H1 (cell line): ENCODE measurements at regions not wholly inside any gene's neighbourhood (a gene's known extent, or its start where the extent isn't known, plus 50 kb on each side); places are given as distances from the start of the nearest gene placed in this dataset.

Experiments used
- EZH2 ChIP-seq: fragments of 200-600 bp; sonication (generic); IDR thresholded peaks from 2 replicates; pipeline ENCODE4 v1.7.1; 2012; ENCODE audit warnings: low read depth, mild to moderate bottlenecking, moderate library complexity, low read length, inconsistent platforms; ENCODE audit not compliant: severe bottlenecking
- POLR2A ChIP-seq, 2 experiments: IDR thresholded peaks; 1 replicate in 1 of 2; 2 replicates in 1 of 2; pipeline ENCODE4 v1.6.1; 2011; ENCODE audit warnings: low read depth in 2 of 2, low read length in 2 of 2, mild to moderate bottlenecking in 2 of 2; ENCODE audit errors: control extremely low read depth in 1 of 2
- RAD21 ChIP-seq, 2 experiments: IDR thresholded peaks in 1 of 2; conservative IDR thresholded peaks in 1 of 2; 2 replicates each; pipeline ENCODE4 v1.6.1; 2011; ENCODE audit warnings: low read depth in 2 of 2, low read length in 2 of 2, improper control_type of control experiment in 1 of 2, inconsistent platforms in 1 of 2, mild to moderate bottlenecking in 1 of 2, moderate library complexity in 1 of 2
- YY1 ChIP-seq: IDR thresholded peaks from 2 replicates; pipeline ENCODE4 v1.6.1; 2011; ENCODE audit warnings: low read depth, mild to moderate bottlenecking, low read length

GRCh38 chr1:190699165-190699564, 221.5 kb upstream of the BRINP3 start:
- TF ChIP-seq YY1 = no peak
- no peak for TF ChIP-seq EZH2
- TF ChIP-seq RAD21 (IDR thresholded peaks at IDR 0.05 in 1 of 2, conservative IDR thresholded peaks at IDR 0.05 in 1 of 2; ENCODE audit: low read depth in 2 of 2, low read length in 2 of 2) = no peak
- no peak for TF ChIP-seq POLR2A (IDR thresholded peaks at IDR 0.05; ENCODE audit: control extremely low read depth in 1 of 2, low read depth in 2 of 2, low read length in 2 of 2)
